HG02970 (cell line): ENCODE measurements at regions not wholly inside any gene's neighbourhood (a gene's known extent, or its start where the extent isn't known, plus 50 kb on each side); places are given as distances from the start of the nearest gene placed in this dataset.

Experiments used
- ATAC-seq: cut with Tn5 transposase; IDR thresholded peaks from one replicate; pipeline ENCODE4 v1.9.1; 2021; ENCODE audit warnings: mild to moderate bottlenecking, moderate library complexity, moderate number of reproducible peaks; ENCODE audit not compliant: unreplicated experiment, low FRiP score

DNA sequence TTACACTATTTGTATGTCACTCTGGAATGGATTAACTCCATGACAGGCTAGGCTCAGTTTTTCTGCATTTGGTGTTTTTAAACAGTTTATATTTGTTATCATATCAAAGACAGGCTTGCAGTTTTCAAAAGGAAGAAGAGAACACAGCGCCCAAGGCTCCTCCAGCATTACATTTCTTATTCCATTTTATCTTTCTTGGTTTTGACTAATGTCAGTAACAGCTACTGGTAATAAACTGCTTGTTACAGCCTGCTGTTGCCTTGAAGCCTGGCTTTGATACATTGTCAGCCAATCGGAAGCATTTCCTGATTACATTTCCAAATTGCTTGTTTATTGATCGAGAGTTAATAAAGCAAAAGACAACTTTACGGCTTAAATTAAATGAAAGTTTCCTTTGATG lies 166.0 kb upstream of the MDFIC start:
- ATAC-seq = no peak

DNA sequence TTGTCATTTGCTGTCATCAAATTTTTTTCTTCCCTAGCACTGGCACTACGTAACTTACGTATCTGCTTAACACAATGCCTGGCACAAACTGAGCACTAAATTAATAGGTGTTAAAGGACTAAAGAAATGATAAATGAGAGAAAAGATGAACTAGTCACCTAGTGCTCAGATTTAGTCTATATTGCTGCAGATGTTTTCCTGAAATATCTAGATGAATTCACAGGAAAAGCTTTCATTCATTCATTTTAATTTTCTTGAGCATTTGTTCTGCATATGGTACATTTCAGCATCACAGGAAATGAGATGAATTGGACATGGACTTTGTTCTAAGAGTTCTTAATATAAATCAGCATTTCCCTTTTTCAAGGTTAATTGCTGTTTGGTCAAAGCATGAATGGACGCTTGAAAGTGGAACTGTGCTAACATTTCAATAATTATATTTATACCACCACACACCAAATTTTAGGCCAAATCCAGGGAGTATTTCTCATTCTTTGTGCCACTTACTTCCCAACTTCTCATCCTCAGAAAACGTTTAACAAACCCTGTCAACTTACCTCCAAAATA lies 163.2 kb upstream of the MDFIC start:
- no peak for ATAC-seq

DNA sequence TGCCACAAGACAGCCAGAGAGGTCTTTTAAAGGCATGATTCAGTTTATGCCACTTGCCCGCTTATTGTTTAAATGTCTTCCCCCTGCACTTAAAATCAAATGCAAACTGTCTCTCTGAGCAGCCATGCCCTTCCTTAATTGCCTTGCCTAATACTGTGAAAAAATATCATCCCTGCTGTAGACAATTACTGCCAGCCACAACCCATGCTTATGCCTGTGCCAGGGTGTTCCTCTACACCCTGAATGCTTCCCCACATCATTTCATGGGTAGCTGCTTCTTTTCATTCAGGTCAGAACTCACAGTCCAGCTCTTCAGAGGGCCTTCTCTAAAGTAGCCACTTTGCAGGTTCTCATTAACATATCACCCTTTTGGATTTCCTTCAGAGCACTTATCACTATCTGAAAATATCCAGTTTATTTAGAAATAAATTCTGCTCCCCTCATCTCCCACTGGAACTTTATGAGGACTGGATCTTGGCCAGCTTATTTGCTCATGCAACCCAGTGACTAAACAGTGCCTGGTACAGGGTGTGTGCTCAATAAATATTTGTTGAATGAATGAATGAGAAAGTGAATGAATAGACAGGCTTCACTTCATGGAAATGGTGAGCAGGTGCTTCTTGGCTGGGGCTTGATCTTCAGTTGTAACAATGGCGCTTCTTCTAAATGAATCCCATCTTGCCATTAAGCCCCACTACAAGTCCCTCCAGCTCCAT lies 162.4 kb upstream of the MDFIC start:
- ATAC-seq = no peak

DNA sequence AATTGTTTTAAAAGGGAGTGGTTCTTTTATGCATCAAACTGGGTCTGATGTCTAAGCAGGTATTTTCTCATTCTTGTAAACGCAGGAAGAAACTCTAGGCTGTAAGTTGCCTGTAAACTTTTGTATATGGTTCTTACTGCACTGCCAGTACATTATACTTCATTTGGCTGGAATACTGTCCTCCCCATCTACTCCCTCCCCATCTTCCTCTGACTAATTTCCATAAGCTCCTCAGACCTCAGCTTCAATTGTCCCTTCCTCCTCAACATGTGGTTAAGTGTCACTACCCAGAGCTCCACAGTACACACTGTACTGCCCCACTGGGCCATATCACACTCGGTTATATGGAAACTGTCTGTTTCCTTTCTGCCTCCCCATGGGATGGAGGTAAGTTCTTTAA lies 161.4 kb upstream of the MDFIC start:
- ATAC-seq = no peak

DNA sequence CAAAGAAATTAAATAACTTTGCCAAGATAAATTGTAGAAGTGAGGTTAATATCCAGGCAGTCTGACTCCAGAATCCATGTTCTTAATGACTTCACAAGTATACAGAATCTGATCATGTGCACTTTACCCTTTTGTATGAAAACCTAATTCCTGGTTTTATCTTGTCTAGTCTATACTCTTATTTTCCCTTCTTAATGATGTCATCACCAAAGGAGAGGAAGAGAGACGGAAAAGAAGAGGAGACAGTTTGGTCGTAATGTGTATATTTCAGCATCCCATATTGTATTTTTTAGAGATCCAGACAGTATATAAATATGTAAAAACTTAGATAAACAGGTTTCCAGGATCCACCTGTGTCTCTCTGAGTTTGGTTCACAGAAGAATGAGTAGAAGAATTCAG lies 159.9 kb upstream of the MDFIC start:
- no peak for ATAC-seq

DNA sequence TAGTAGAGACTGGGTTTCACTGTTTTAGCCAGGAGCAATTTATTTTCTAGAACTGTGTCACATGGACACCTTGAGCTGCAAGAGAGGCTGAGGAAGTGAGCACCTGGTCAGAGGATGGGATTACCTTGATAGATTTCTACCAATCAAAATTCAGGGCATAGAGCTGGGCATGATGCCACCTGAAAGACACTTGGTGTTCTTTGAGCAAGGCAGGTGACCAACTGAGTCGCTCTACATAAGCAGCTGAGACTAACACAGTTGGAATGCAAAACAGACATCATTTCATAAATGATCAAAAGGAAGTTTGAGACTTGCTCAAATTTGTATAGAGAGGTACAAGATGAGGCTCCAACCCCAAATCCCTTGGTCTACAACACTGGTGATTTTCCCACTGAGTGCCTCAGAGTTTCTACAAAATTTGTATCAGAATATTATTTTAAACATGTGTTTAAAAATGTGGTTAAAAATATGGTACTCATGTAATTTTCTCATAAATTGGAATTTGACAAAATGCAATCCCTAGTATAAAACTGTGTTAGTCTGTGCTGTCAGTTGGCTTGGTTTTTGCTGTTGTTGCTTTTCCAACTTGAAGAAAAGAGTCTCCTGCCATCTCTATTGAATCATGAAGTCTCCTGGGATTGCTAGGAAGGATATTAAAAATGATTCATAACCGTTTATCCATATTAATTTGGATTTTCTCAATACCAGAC lies 156.4 kb upstream of the MDFIC start:
- no peak for ATAC-seq

DNA sequence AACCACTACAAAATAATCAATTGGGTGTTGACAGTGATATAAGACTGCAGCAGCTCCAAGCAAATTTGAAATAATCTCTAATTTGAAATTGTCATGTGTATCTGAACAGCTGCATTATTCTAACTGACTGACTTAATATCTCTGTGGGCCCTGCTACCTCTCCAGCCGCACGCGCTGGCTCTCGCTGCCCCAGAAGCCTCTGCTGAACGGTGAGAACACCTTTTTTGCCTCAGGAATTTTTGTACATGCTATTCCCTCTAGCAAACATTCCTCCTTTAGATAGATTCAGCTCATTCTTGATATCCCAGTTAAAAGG lies 155.9 kb upstream of the MDFIC start:
- ATAC-seq = no peak

DNA sequence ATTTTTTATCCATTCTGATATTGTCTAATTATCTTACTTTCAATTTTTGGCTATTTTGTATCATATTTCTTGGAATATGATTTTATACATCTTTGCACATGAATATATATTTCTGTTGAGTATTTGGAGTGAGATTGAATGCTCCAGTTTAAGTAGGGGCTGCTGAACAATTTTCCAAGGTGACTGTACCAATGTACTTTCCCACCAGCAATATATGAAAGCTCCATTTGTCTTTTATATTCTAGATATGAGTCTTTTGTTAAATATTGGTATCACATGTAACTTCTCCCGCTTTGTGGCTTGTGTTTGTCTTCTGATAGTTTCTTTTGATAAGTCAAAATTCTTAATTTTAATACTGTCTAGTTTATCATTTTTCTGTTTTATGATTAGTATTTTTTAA lies 144.6 kb upstream of the MDFIC start:
- ATAC-seq = no peak

DNA sequence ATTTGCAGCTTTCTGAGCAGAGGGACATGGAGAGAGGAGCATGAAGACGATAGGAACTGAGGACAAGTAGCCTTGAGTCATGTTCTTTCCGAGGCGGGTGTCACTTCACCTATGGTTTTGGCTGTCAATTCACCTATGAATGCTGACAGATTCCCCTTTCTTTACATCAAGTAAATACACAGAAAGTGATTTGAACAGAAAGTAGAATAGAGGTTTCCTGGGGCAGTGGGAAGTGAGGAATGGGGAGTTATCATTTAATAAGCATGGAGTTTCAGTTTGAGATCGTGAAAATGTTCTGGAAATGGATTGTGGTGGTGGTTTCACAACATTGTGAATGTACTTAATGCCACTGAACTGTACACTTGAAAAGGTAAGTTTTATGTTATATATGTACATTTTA lies 138.4 kb upstream of the MDFIC start:
- no peak for ATAC-seq

DNA sequence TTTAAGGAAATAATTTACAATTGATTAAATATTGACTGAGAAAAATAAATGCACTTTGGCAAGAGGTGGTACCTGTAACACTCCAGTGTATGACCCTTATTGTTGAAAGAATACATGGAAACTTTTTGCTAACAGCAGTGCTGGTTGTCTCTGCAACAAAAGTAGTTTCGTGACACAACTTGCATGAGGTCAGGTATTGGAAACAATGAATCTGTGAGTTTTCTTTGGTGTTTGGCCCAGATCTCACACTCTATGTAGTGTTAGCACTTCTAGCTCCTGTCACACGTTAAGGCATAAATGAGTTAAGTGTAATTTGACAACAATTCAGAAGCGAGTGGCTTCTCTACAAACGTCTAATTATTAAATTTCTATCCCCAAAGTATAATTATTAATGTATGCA lies 137.7 kb upstream of the MDFIC start:
- no peak for ATAC-seq

DNA sequence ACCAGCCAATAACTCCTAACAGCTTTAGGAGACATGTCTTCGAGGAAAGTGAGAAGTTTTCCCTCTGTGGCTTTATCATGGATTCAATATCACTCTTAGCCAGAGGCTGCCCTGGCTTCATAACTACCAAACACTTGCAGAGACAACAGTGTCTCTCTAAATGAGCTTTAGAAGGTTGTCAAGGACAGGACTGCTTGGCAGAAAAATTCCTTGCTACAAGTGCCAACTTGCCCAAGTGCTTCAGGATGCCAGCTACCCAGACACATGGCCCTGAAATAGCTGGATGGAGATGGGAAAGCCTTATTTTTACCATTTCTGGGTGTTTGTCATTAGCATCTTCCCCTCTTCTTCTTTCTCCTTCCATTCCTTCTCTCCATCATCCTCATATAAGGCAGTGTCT lies 137.1 kb upstream of the MDFIC start:
- no peak for ATAC-seq

DNA sequence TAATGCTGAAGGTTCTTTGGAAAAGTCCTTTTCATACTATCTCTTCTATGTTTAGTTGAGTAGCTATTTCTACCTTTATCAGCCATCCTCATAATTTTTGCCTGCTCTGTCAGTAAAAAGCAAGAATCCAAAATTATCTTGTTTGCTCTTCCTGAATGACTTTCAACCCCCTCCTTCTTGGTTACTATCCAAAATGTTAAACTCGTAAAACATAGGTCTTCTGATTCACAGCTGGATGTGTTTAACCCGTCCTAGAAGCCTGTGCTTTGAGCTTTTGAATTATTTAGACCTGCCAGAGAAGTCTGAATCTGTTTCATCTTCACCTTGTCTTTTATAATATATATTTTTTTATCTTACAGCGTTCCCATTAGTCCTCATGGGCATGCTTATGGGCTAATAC lies 136.4 kb upstream of the MDFIC start:
- ATAC-seq = no peak

DNA sequence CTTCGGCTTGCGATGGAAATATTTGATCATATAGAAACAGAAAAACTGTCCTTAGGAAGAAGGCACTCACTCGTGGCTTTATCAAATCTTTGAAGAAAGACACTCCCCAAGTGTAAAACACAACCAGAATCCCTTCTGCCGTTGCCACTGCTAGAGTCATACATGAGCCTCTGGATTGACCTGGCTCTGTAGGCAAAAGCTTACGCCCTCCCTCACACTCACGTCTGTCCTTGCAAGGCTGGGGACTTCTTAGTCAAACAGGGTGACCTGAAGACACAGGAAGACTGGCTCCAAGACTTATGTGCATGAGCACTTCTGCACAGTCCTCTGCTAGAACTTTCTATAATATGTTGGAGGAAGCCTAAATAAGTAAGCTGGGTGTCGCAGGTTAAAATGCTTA lies 135.4 kb upstream of the MDFIC start:
- ATAC-seq = no peak

DNA sequence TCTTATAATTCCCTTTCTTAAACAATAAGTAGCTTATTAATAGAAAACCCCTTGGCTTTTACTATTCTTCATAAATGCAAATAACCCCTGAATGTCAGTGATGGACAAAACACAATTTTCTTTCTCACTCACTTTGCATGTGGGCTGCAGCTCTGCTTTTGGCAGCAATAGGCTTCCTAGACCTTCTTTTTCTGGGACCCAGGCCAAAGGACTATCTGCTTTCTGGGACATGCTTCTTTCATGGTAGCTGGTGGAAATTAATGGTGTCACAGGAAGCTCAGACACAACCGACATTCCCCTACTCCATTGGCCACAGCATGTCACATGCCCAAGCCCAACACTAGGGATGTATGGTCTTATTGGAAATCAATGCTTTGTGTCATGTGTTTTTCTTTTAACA lies 134.3 kb upstream of the MDFIC start:
- no peak for ATAC-seq

DNA sequence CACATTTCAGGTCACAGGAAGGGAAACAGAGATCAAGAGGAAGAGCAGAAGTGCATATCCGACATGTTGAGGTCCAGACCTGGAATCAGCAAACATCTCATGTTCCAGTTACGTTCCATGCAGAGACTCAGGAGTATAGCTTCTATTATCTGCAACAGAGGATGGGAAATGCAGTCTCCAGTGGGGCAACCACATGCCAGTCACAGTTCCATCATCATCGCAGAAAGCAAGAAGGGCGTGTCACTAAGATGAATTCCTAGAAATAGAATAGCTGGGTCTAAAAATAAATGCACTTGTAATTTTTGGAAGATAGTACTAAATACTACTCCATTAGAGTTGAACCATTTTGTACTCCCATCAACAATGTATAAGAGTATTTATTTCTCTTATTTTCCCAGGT lies 133.2 kb upstream of the MDFIC start:
- ATAC-seq = no peak

DNA sequence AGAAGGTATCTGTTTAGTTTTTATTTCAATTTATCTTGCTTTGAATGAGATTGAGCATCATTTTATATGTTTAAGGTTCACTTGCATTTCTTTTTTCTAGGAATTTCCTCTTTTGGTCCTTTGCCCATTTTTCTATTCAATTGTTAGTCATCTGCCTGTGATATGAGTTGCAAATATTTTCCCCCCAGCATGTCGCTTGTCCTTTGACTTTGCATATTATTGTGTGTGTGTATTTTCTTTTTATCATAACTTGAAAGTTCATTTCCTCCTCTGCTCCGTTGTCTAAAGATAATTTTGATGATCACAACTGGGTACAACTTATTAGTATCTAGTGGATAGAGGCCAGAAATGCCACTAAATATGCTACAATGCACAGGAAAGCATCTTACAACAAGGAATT lies 132.7 kb upstream of the MDFIC start:
- ATAC-seq = no peak

DNA sequence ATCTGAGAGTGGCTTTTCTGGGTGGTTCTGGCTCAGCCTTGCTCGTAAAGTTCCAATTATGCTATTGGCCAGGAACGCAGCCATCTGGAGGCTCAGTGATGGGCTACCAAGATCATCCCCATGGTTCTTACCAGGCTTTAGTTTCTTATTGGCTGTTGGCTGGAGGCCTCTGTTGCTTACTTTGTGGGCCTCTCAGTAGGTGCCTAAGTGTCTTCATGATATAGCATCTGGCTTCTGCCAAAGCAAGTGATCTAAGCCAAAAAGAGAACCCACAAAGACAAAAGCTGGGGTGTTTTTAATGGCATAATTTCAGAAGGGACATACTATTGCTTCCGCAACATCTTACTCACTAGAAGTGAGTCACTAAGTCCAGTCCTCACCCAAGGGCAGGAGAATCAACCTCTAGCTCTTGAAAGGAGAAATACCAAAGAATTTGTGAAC lies 132.0 kb upstream of the MDFIC start:
- no peak for ATAC-seq

DNA sequence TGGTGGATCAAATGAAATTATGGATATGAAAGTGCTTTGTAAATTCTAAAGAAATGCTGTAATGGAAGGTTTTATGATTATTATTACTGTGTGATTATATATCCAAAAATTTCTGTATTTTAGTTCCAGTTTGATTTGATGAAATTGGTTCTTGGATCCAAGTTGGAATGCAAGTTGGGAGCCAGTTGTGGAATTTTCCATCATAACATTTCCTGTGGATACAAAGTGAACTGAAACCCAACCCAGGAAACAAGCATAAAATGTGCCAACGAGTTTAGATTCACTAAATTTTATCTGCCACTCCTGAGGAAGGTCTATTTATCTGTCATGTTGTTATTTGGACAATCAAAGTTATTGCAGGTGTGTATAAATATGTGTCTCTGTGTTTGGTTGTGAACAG lies 131.4 kb upstream of the MDFIC start:
- no peak for ATAC-seq

DNA sequence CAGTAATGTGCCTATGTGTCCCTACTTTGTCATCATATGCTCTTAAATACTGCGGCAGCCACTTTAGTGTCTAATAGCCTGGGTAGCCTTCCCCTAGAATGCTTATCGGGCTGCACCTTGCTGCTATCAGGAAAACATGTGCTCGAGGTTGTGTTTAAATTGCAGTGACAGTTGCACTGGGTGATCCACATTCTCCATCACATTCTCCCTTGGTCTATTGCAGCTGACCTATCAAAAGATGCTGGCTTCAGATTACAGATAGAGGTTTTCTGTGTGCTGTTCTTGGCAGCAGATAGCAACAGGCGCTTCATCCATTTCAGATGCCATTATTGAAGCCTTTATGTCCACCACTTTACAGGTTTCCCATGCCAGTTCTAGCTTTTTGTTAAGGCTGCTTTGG lies 130.1 kb upstream of the MDFIC start:
- no peak for ATAC-seq

DNA sequence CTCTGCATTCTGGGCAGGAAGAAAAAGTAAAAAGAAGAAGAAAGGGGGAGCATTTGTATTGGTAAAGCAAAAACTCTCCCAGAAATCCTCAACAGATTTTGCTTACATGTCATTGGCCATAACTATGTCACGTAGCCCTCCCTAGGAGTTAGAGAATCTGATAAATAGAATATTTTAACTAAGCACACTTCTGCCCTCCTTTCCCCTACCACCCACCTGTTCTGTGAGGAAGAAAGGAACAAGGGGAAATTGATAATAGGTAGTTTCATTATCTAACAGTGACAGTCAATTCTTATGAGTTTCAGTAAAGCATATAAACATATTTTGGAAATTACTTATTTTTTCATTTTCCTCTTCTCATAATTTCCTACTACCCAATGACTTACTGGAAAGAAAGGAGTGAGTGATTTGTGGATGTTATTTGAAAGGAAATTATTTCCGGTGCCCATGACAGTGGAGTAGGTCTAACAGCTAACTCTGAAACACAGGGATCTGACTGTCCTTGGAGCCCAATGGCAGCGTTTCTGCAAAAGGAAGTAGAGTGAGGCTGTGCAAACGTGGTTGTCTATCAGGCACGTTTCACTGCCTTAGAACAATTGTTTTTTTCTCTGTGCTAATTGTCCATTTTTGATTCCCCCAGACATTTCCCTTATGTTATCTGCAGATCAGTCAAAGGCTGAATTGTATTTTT lies 128.6 kb upstream of the MDFIC start:
- no peak for ATAC-seq

DNA sequence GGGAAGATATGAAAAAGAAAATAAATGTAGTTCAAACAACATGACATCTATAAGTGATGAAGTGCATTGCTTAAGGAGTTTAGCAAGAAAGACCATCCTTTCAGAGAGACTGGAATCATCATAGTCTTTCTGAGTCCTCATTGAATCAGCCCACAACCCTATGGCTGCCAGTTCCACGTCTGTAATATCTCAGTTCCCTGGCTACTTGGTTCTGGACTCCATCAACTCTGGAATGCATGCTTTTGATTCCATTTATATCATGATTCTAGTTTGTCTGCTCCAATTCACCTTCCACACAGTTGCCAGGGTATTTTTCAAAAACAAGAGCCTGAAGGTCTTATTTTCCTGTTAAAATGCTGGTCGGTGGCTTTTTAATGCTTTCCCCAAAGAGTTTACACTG lies 126.4 kb upstream of the MDFIC start:
- ATAC-seq = no peak

DNA sequence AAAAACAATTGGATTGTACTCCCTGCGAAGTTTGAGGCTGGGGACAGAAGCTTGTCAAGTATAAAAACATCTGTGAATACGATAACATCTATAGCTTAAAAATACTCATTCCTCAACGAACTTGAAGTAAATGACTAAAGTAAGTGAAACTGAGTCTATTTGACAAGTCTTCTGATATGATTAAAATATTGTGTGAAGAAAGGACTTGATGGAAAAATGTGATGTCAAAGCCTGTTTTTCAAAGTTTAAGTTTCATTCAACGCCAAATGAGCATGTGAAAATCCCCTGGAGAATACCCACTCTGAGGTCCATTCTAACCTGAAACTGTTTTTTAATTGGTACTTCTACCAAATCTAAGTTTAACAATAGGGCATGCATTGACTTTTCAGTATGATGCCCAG lies 122.3 kb upstream of the MDFIC start:
- ATAC-seq = no peak
